HepG2 (cell line): ENCODE measurements at regions not wholly inside any gene's neighbourhood (a gene's known extent, or its start where the extent isn't known, plus 50 kb on each side); places are given as distances from the start of the nearest gene placed in this dataset.

ENCODE experiments used
- ATAC-seq: fragments of 200-7000 bp; cut with Tn5 transposase; 3 replicates; pipeline ENCODE4 v1.9.1; 2020; ENCODE audit warnings: mild to moderate bottlenecking, moderate library complexity
- BruUV-seq: library from RNA; stranded (reverse); fragments of 400-500 nt; replicated peaks from 2 replicates; lab custom pipeline; 2021; lab: Mats Ljungman, UMichigan
- CTCF ChIA-PET: fragments of 300-600 bp; formaldehyde crosslinking; extraction: SDS; loops from one replicate; lab custom pipeline; 2021; ENCODE audit warnings: low total read pairs, inconsistent platforms, low intra/inter-chr PET ratio; lab: Yijun Ruan, JAX
- POLR2A ChIA-PET: fragments of 350-600 bp; sonication (Branson Sonifier 250); formaldehyde crosslinking; loops from one replicate; lab custom pipeline; 2020; ENCODE audit warnings: antibody characterized with exemption, inconsistent platforms; lab: Yijun Ruan, JAX
- DNase-seq: peaks from one replicate; pipeline ENCODE4 v3.0.0-alpha.2; 2015; ENCODE audit warnings: low spot score
- FAIRE-seq: peaks from 3 replicates; lab custom pipeline; 2011; peaks lifted over from hg19 to GRCh38; lab: Jason Lieb, UNC
- H2AFZ ChIP-seq: one replicate; pipeline ENCODE4 v1.6.1; 2011; ENCODE audit warnings: low read length, inconsistent platforms
- H3K27ac ChIP-seq: fragments of 300-600 bp; 3 replicates; pipeline ENCODE4 v1.8.0; 2011; ENCODE audit warnings: mixed run types, mild to moderate bottlenecking, mixed read lengths, low read length, inconsistent platforms; ENCODE audit not compliant: insufficient read depth; ENCODE audit errors: extremely low read length
- H3K27me3 ChIP-seq, 2 experiments: fragments of 200-600 bp in 1 of 2; 2 replicates in 1 of 2; 3 replicates in 1 of 2; pipeline versions ENCODE4 v1.6.0 to v1.8.0; 2011; ENCODE audit warnings: low read length in 2 of 2, mild to moderate bottlenecking in 2 of 2, moderate library complexity in 2 of 2, inconsistent platforms in 1 of 2; ENCODE audit not compliant: insufficient read depth in 2 of 2, control insufficient read depth in 1 of 2
- H3K36me3 ChIP-seq, 2 experiments: fragments of 200-600 bp in 1 of 2; replicated peaks in 1 of 2; 2 replicates in 1 of 2; 3 replicates in 1 of 2; pipeline versions ENCODE4 v1.5.1 to v1.8.0; 2011; ENCODE audit warnings: low read length in 2 of 2, inconsistent platforms in 1 of 2; ENCODE audit not compliant: insufficient read depth in 2 of 2, control insufficient read depth in 1 of 2
- H3K4me1 ChIP-seq: 2 replicates; pipeline ENCODE4 v1.5.1; 2012; ENCODE audit warnings: low read length, inconsistent platforms; ENCODE audit not compliant: insufficient read depth
- H3K4me2 ChIP-seq: 2 replicates; pipeline ENCODE4 v1.6.0; 2011; ENCODE audit warnings: low read depth, low read length, inconsistent platforms
- H3K4me3 ChIP-seq, 3 experiments: fragments of 200-600 bp in 1 of 3; sonication (generic), shearing (Covaris generic) in 1 of 3; replicated peaks in 1 of 3; 2 replicates each; pipeline ENCODE4 v1.5.1; 2011 to 2016; ENCODE audit warnings: low read length in 3 of 3, inconsistent platforms in 2 of 3, low read depth in 2 of 3, mild to moderate bottlenecking in 2 of 3, control low read depth in 1 of 3, mixed read lengths in 1 of 3; ENCODE audit not compliant: insufficient read depth in 1 of 3
- H3K79me2 ChIP-seq: one replicate; pipeline ENCODE4 v1.6.1; 2011; ENCODE audit warnings: low read length, inconsistent platforms; ENCODE audit not compliant: insufficient read depth
- H3K9ac ChIP-seq: 2 replicates; pipeline ENCODE4 v1.6.0; 2011; ENCODE audit warnings: mild to moderate bottlenecking, low read depth, low read length, inconsistent platforms; ENCODE audit not compliant: insufficient read depth
- H3K9me3 ChIP-seq: 2 replicates; pipeline ENCODE4 v1.5.1; 2012; ENCODE audit warnings: mild to moderate bottlenecking, low read length
- H4K20me1 ChIP-seq: 2 replicates; pipeline ENCODE4 v1.6.0; 2011; ENCODE audit warnings: inconsistent platforms, mild to moderate bottlenecking, low read length, moderate library complexity; ENCODE audit not compliant: insufficient read depth
- CEBPB ChIP-seq: IDR thresholded peaks from 2 replicates; pipeline ENCODE4 v1.6.1; 2011; ENCODE audit warnings: low read depth, low read length, improper control_type of control experiment, borderline replicate concordance
- IKZF5 ChIP-seq: IDR thresholded peaks from 2 replicates; pipeline ENCODE4 v1.6.1; 2018; ENCODE audit warnings: missing genetic modification reagents, mild to moderate bottlenecking, missing compliant biosample characterization
- MAFF ChIP-seq: IDR thresholded peaks from 2 replicates; pipeline ENCODE4 v1.6.1; 2011; ENCODE audit warnings: low read depth, low read length, improper control_type of control experiment
- ZNF224 ChIP-seq: sonication (generic); formaldehyde crosslinking; IDR thresholded peaks from 2 replicates; pipeline ENCODE4 v1.5.0; 2020; ENCODE audit warnings: mild to moderate bottlenecking, missing genetic modification reagents
- ZNF761 ChIP-seq: sonication (generic); formaldehyde crosslinking; conservative IDR thresholded peaks from 2 replicates; pipeline ENCODE4 v1.4.0; 2020; ENCODE audit warnings: mild to moderate bottlenecking, missing genetic modification reagents
- WGBS: methylation state at CpG from one replicate; pipeline ENCODE4 v1.1.6; 2017; ENCODE audit warnings: low lambda C conversion rate; 5-methylcytosine and 5-hydroxymethylcytosine counted together
- in situ Hi-C: cut with HindIII; loops from 2 replicates; pipeline ENCODE4 v1.10.0; 2017; ENCODE audit warnings: low pct_unique_long_range_greater_than_20kb; ENCODE audit not compliant: extremely low pct_ligation_motif_present
- intact Hi-C: fragments of 100-400 bp; cut with micrococcal nuclease; formaldehyde crosslinking; loops from one replicate; pipeline ENCODE4 v1.10.0; 2022; ENCODE audit not compliant: unreplicated experiment
- TF ChIP-seq, protein P1 (sequence below): sonication (generic); formaldehyde crosslinking; IDR thresholded peaks from 2 replicates; pipeline ENCODE4 v1.5.1; 2020; ENCODE audit warnings: missing genetic modification reagents, mild to moderate bottlenecking, borderline replicate concordance

DNA sequence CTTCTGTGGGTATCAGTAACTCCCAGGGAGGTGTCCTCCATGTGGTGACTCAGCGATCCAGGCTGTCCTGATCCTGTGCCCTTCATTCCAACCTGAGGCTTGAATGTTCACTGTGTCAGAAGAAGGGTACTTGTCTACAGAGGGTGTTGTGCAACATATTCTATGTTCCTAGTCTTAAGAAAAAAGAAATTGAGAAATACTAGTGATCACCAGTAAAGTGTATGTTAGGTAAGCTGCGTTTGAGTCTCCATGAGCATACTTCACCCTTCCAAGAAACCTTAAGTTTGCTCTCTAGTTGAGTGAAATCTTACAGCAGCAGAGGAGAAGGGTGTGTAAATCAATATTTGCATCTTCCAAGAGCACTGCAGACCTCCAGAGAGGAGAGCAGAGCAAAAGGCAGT, 122.2 kb upstream of the SLC24A5 start:
- Histone ChIP-seq H3K4me3 (no peak overlapping the region), H3K4me2 (no peak overlapping the region), H3K36me3 (no peaks in the 10 kb centered on the region), H4K20me1 (no peaks in the 10 kb centered on the region), H3K4me1 (no peaks in the 10 kb centered on the region)
- in situ Hi-C loops: no loop called here
- FAIRE-seq: no peak
- WGBS: 33% methylated on average over 2 of the region's 2 CpGs
- TF ChIP-seq ZNF224 (no peak), MAFF (no peak), IKZF5 (CRISPR knock-in tag) (no peak), CEBPB (peak; percentile 42; the same call in 1 of the 2 replicates), ZNF761 (CRISPR knock-in tag) (no peak)
- TF ChIP-seq, protein P1, sequence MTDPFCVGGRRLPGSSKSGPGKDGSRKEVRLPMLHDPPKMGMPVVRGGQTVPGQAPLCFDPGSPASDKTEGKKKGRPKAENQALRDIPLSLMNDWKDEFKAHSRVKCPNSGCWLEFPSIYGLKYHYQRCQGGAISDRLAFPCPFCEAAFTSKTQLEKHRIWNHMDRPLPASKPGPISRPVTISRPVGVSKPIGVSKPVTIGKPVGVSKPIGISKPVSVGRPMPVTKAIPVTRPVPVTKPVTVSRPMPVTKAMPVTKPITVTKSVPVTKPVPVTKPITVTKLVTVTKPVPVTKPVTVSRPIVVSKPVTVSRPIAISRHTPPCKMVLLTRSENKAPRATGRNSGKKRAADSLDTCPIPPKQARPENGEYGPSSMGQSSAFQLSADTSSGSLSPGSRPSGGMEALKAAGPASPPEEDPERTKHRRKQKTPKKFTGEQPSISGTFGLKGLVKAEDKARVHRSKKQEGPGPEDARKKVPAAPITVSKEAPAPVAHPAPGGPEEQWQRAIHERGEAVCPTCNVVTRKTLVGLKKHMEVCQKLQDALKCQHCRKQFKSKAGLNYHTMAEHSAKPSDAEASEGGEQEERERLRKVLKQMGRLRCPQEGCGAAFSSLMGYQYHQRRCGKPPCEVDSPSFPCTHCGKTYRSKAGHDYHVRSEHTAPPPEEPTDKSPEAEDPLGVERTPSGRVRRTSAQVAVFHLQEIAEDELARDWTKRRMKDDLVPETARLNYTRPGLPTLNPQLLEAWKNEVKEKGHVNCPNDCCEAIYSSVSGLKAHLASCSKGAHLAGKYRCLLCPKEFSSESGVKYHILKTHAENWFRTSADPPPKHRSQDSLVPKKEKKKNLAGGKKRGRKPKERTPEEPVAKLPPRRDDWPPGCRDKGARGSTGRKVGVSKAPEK (CRISPR knock-in tag): no peak
- TF ChIP-seq, all 625 proteins: peak for 1
- H3K79me2 ChIP-seq: no peaks in the 10 kb centered on the region
- POLR2A ChIA-PET: no interaction called here
- intact Hi-C loops: no loop called here
- no peak for ATAC-seq
- H2AFZ ChIP-seq: no peak overlapping the region
- no peak for DNase-seq
- no TSS peak for BruUV-seq
- H3K9me3 ChIP-seq: no peaks in the 10 kb centered on the region
- H3K27me3 ChIP-seq: no peaks in the 10 kb centered on the region
- H3K9ac ChIP-seq: no peak overlapping the region
- CTCF ChIA-PET: no interaction called here
- no peak overlapping the region for H3K27ac ChIP-seq
